Right atrium auricular region (tissue), 2 donors: ENCODE measurements at regions not wholly inside any gene's neighbourhood (a gene's known extent, or its start where the extent isn't known, plus 50 kb on each side); places are given as distances from the start of the nearest gene placed in this dataset.

Experiments
- DNase-seq: peaks from one replicate; pipeline ENCODE4 v3.0.0-alpha.2; 2019; ENCODE audit warnings: low spot score
- H3K27ac ChIP-seq, 2 donors: fragments of 200-600 bp; sonication (generic); 1 replicate in 1 of 2; 2 replicates in 1 of 2; pipeline ENCODE4 v1.5.1; 2016 to 2019
- H3K27me3 ChIP-seq, 2 donors: fragments of 200-600 bp; sonication (generic); one replicate each; pipeline versions ENCODE4 v1.5.1 to v1.6.0; 2017 to 2019
- H3K36me3 ChIP-seq: fragments of 200-600 bp; sonication (generic); one replicate; pipeline ENCODE4 v1.5.1; 2016
- H3K4me1 ChIP-seq, 2 donors: fragments of 200-600 bp; sonication (generic); one replicate each; pipeline versions ENCODE4 v1.5.1 to v1.6.0; 2017 to 2019
- H3K4me3 ChIP-seq, 2 donors: fragments of 200-600 bp; sonication (generic); 1 replicate in 1 of 2; 2 replicates in 1 of 2; pipeline ENCODE4 v1.5.1; 2017 to 2019; ENCODE audit warnings: mild to moderate bottlenecking in 1 of 2, moderate library complexity in 1 of 2
- H3K9me3 ChIP-seq, 2 donors: fragments of 200-600 bp; sonication (generic); one replicate each; pipeline ENCODE4 v1.5.1; 2019
- CTCF ChIP-seq, 2 donors: fragments of 200-600 bp; sonication (generic); IDR thresholded peaks; one replicate each; pipeline ENCODE4 v1.5.1; 2019; ENCODE audit warnings: antibody characterized with exemption in 2 of 2

GRCh38 chr4:14812101-14812500, 190.2 kb upstream of the CPEB2 start:
- H3K4me3 ChIP-seq = no peak overlapping the region
- no peaks in the 10 kb centered on the region for H3K36me3 ChIP-seq
- no peaks in the 10 kb centered on the region for H3K27me3 ChIP-seq
- H3K27ac ChIP-seq = no peak overlapping the region
- DNase-seq = no peak
- H3K9me3 ChIP-seq = no peaks in the 10 kb centered on the region
- peaks cover 0 to 9% of the 10 kb centered on the region in 2 donors for H3K4me1 ChIP-seq
- TF ChIP-seq CTCF (IDR thresholded peaks at IDR 0.05) = no peak

GRCh38 chr4:14816623-14817261, 185.5 kb upstream of the CPEB2 start:
- Histone ChIP-seq H3K9me3 (no peaks in the 10 kb centered on the region), H3K4me3 (no peak overlapping the region), H3K36me3 (no peaks in the 10 kb centered on the region), H3K4me1 (peaks cover 0 to 9% of the 10 kb centered on the region in 2 donors), H3K27ac (no peak overlapping the region), H3K27me3 (no peaks in the 10 kb centered on the region)
- no peak for TF ChIP-seq CTCF (IDR thresholded peaks at IDR 0.05)
- no peak for DNase-seq

GRCh38 chr4:14824189-14824588, 178.1 kb upstream of the CPEB2 start:
- Histone ChIP-seq H3K4me1 (peaks cover 0 to 3% of the 10 kb centered on the region in 2 donors), H3K9me3 (no peaks in the 10 kb centered on the region), H3K27me3 (no peaks in the 10 kb centered on the region), H3K4me3 (no peak overlapping the region), H3K27ac (no peak overlapping the region), H3K36me3 (no peaks in the 10 kb centered on the region)
- no peak for DNase-seq
- no peak for TF ChIP-seq CTCF (IDR thresholded peaks at IDR 0.05)

- Histone ChIP-seq H3K4me3 (no peak overlapping the region), H3K27ac (no peak overlapping the region), H3K9me3 (no peaks in the 10 kb centered on the region), H3K27me3 (no peaks in the 10 kb centered on the region), H3K4me1 (peaks cover 0 to 3% of the 10 kb centered on the region in 2 donors), H3K36me3 (no peaks in the 10 kb centered on the region)
- no peak for TF ChIP-seq CTCF (IDR thresholded peaks at IDR 0.05)
- no peak for DNase-seq
Observed at GRCh38 chr4:14827111-14827510, 175.2 kb upstream of the CPEB2 start.

- Histone ChIP-seq H3K27me3 (no peaks in the 10 kb centered on the region), H3K4me3 (no peak overlapping the region), H3K27ac (no peak overlapping the region), H3K9me3 (no peaks in the 10 kb centered on the region), H3K36me3 (no peaks in the 10 kb centered on the region), H3K4me1 (peaks cover 0 to 3% of the 10 kb centered on the region in 2 donors)
- DNase-seq = no peak
- TF ChIP-seq CTCF (IDR thresholded peaks at IDR 0.05) = no peak
Observed at GRCh38 chr4:14829795-14830194, 172.5 kb upstream of the CPEB2 start.

GRCh38 chr4:14831416-14831815, 170.9 kb upstream of the CPEB2 start:
- Histone ChIP-seq H3K27me3 (no peaks in the 10 kb centered on the region), H3K4me3 (no peak overlapping the region), H3K4me1 (peaks cover 0 to 3% of the 10 kb centered on the region in 2 donors), H3K27ac (no peak overlapping the region), H3K9me3 (no peaks in the 10 kb centered on the region), H3K36me3 (no peaks in the 10 kb centered on the region)
- DNase-seq = no peak
- no peak for TF ChIP-seq CTCF (IDR thresholded peaks at IDR 0.05)
